ENCODE measurements at regions not wholly inside any gene's neighbourhood (a gene's known extent, or its start where the extent isn't known, plus 50 kb on each side); places are given as distances from the start of the nearest gene placed in this dataset.

DNA sequence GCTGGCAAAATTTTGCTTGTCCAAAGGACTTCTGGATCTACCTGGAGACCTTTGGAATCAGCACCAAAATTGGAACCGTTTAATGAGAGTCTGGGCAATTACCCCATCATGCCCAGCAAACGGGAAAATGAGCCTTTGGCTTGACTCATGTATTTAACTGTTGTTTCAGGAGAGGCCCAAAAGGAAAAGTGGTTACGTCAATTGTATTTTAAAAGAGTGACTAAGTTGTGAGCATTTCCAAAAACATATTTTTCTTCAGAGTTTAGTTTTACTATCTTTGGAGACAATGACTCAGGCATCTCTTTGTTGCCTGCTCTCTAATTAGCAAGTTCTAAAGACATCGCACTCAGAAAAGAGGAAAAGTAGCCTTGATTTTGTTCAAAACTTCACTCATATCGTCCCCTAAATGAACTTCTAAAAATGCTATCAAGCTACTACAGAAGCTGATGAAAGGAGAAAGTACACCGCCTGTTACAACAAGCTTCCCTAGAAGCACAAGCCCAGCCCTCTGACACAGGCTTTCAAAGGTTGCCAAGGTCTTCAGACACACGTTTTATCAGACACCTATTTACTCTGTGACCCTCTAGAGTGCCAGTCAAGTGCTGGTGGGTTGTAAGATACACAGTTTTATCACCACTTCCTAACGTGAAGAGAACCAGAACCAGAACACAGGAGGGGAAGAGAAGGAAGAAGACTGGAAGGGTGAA, 146.2 kb downstream of the TBX18 start:
- H3K4me3 ChIP-seq (ENCODE audit: low read depth, low read length) = no peak overlapping the region
- no peaks in the 10 kb centered on the region for H3K27me3 ChIP-seq (ENCODE audit: insufficient read depth, low read depth, severe bottlenecking)
- H3K9me3 ChIP-seq (ENCODE audit: severe bottlenecking) = no peaks in the 10 kb centered on the region
- H3K36me3 ChIP-seq = no peaks in the 10 kb centered on the region
- no peak for DNase-seq
- TF ChIP-seq, protein P1, sequence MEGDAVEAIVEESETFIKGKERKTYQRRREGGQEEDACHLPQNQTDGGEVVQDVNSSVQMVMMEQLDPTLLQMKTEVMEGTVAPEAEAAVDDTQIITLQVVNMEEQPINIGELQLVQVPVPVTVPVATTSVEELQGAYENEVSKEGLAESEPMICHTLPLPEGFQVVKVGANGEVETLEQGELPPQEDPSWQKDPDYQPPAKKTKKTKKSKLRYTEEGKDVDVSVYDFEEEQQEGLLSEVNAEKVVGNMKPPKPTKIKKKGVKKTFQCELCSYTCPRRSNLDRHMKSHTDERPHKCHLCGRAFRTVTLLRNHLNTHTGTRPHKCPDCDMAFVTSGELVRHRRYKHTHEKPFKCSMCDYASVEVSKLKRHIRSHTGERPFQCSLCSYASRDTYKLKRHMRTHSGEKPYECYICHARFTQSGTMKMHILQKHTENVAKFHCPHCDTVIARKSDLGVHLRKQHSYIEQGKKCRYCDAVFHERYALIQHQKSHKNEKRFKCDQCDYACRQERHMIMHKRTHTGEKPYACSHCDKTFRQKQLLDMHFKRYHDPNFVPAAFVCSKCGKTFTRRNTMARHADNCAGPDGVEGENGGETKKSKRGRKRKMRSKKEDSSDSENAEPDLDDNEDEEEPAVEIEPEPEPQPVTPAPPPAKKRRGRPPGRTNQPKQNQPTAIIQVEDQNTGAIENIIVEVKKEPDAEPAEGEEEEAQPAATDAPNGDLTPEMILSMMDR (IDR thresholded peaks at IDR 0.05; ENCODE audit: low read depth, low read length) = no peak
- H3K27ac ChIP-seq = no peak overlapping the region

DNA sequence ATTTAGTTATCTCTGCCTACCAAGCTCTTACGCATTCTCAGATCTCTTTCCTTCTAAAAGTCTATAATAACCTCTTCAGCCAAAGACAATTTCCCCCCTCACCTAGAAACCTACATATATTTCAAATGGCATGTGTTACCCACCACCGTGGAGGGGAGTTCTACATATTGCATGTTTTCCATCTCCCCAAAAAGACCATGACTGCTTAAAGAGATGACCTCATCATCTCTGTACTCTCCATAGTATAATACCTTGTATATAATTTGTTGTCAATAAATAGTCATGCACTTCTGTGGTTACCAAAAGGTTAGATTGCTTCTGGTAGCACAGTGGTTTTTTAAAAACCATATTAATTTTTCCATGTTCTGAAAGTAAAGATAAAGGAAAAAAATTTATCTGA, 148.4 kb downstream of the TBX18 start:
- H3K27ac ChIP-seq = no peak overlapping the region
- no peaks in the 10 kb centered on the region for H3K9me3 ChIP-seq (ENCODE audit: severe bottlenecking)
- no peaks in the 10 kb centered on the region for H3K27me3 ChIP-seq (ENCODE audit: insufficient read depth, low read depth, severe bottlenecking)
- TF ChIP-seq, protein P1 (IDR thresholded peaks at IDR 0.05; ENCODE audit: low read depth, low read length) = no peak
- H3K36me3 ChIP-seq = no peaks in the 10 kb centered on the region
- no peak for DNase-seq
- H3K4me3 ChIP-seq (ENCODE audit: low read depth, low read length) = no peak overlapping the region

DNA sequence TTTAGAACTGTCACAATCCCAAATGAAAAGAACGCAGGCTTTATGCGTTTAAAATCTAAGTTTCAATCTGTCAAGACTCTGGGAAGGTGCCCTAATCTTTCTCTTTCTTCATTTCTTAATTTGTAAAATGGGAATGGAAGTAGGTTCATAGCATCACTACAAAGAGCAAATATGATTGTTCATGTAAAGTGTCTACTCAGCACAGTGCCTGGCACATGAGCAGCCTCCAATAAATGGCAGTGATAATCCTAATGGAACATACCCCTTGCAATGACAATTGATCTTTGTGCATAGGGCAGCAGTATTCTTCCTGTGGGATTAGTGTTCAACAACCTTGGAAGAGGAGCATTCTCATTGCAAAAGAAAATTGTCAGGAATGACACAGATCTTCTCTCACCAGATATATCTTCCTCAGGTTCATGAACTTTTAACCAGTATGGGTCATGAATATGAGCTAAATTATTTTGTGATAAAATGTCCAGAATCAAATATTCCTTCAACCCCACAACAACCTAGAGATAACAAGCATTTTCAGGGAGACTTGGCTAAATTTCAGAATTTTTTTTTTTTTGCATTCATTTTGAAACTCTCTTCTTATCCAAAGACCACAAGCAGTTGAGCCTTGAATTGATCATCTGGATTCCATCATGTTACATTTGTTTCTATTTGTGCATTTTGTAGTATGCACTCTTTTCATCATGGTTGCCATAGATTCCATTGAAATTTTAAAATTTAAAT, 149.1 kb downstream of the TBX18 start:
- no peak for DNase-seq
- Histone ChIP-seq H3K9me3 (ENCODE audit: severe bottlenecking) (no peaks in the 10 kb centered on the region), H3K27ac (no peak overlapping the region), H3K36me3 (no peaks in the 10 kb centered on the region), H3K27me3 (ENCODE audit: insufficient read depth, low read depth, severe bottlenecking) (no peaks in the 10 kb centered on the region), H3K4me3 (ENCODE audit: low read depth, low read length) (no peak overlapping the region)
- TF ChIP-seq, protein P1 (IDR thresholded peaks at IDR 0.05; ENCODE audit: low read depth, low read length) = no peak

DNA sequence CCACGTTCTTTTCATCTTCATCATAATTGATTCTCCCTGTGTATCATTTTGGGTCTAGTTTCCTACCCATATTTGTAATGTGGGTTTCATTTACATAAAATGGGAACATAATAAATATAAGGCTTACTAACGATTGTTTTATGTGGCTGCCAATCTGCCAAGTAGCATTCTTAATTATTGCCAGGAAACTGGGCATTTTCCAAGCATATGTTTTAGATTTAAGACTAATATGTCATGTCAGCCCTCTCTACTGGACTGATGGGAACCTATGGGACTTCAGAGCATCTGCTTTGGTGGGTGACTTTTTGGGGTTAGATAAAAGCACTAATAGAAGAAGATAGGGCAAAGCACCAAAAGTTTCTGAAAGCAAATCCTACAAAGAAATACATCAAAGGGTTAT, 157.5 kb downstream of the TBX18 start:
- Histone ChIP-seq H3K36me3 (no peaks in the 10 kb centered on the region), H3K4me3 (ENCODE audit: low read depth, low read length) (no peak overlapping the region), H3K27ac (no peak overlapping the region), H3K27me3 (ENCODE audit: insufficient read depth, low read depth, severe bottlenecking) (no peaks in the 10 kb centered on the region), H3K9me3 (ENCODE audit: severe bottlenecking) (no peaks in the 10 kb centered on the region)
- TF ChIP-seq, protein P1 (IDR thresholded peaks at IDR 0.05; ENCODE audit: low read depth, low read length) = no peak
- no peak for DNase-seq

DNA sequence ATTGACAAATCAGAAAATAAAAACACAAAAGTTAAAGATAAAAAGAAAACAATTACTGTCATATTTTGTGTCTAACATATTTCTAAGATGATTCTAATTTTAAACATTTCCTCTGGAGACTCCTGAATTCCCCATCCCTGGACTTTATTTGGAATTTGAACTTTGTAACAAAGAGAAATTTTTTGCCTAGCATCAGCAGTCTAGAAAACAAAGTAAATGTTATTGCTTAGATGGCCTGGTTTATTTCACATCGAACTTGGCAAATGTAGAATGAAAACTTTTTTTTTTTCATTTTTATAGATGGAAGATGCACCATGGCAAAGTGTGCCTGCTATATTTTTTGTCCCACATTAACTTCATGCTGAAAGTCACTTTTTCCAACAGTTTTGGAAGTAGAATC, 159.1 kb downstream of the TBX18 start:
- Histone ChIP-seq H3K36me3 (no peaks in the 10 kb centered on the region), H3K27ac (no peak overlapping the region), H3K4me3 (ENCODE audit: low read depth, low read length) (no peak overlapping the region), H3K27me3 (ENCODE audit: insufficient read depth, low read depth, severe bottlenecking) (no peaks in the 10 kb centered on the region), H3K9me3 (ENCODE audit: severe bottlenecking) (no peaks in the 10 kb centered on the region)
- DNase-seq = no peak
- TF ChIP-seq, protein P1 (IDR thresholded peaks at IDR 0.05; ENCODE audit: low read depth, low read length) = no peak

All from WERI-Rb-1 (cell line).